Large intestine (tissue), 3 donors: ENCODE measurements at regions not wholly inside any gene's neighbourhood (a gene's known extent, or its start where the extent isn't known, plus 50 kb on each side); places are given as distances from the start of the nearest gene placed in this dataset.

Experiments used
- DNase-seq, 2 donors: peaks; one replicate each; pipeline versions ENCODE4 v3.0.0 to v3.0.0-alpha.2; 2013
- H3K27ac ChIP-seq: one replicate; pipeline ENCODE4 v1.5.1; 2013; ENCODE audit warnings: low read length
- H3K27me3 ChIP-seq: 2 replicates; pipeline ENCODE4 v1.6.1; 2013; ENCODE audit warnings: low read length; ENCODE audit not compliant: control insufficient read depth, insufficient read depth
- H3K36me3 ChIP-seq: 2 replicates; pipeline ENCODE4 v1.6.1; 2013; ENCODE audit warnings: low read length; ENCODE audit not compliant: control insufficient read depth, insufficient read depth
- H3K4me1 ChIP-seq: one replicate; pipeline ENCODE4 v1.6.1; 2013; ENCODE audit warnings: low read length; ENCODE audit not compliant: control insufficient read depth, insufficient read depth
- H3K4me3 ChIP-seq: one replicate; pipeline ENCODE4 v1.5.1; 2013; ENCODE audit warnings: low read length
- H3K9me3 ChIP-seq: one replicate; pipeline ENCODE4 v1.6.1; 2013; ENCODE audit warnings: mild to moderate bottlenecking, low read depth, low read length, moderate library complexity; ENCODE audit not compliant: control insufficient read depth
- WGBS: methylation state at CpG from one replicate; pipeline ENCODE4 v1.1.5; 2013; ENCODE audit warnings: low lambda C conversion rate; ENCODE audit not compliant: insufficient coverage; 5-methylcytosine and 5-hydroxymethylcytosine counted together

DNA sequence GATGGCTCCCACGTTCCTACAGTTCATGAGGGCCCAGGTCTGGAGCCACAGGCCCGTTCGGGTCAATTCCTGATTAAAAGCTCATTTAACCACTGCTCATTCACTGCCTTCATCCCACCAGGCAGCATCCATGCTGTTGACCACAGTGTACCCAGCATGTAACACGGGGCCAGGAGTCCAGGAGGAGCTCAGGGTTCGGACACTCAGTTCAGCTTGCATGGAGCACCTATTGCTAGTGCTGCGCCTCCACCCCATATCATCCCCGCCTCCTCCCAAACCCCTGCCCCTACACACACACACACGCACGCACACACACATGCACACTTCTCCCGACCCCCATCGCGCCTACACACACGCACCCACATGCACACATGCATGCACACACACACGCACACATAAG lies 72.9 kb upstream of the SNTG2 start:
- no CpG with 5 or more reads among the region's 14 CpGs for WGBS

DNA sequence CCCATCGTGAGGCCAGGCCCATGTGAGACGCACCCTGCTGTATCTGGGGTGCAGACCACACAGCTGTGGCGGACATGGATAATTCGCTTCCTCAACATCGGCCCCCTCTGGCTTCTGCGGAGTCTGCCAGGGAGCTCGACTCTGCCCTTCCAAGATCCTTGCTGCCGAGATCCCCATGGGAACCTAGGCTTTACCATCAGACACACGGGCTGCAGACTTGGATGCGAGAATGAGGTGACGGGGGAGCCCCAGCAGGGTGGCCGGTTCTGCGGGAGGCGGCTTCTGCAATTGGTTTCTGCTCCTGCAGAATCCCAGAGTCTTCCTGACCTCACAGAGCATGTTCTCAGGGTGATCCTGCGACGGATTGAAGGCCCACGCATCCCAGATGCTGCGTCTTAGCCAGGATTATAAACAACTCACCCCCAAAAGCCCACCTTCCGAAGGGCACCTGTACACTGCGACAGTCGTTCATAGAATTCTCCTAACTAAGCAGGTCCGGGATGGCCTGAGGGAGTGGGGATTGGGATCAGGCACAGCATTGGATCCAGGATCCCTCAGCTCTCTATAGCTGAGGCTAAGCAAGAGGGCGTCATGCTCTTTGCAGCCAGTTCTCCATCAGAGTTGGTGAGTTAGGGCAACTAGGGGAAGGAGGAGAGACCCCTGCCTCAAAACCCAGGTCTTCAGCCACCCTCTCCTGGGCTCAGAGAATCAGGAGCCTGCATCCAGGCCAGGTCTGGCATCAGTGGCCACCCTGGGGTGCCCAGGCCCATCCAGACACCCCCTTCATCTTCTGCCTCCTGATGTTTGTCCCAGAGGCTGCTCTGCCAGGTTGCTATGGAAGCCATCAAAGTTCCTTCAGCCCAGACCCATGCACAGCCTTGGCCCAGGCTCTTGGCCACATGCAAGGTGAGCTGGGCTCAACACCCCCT lies 74.7 kb upstream of the SNTG2 start:
- peaks cover 2% of the 10 kb centered on the region for H3K9me3 ChIP-seq
- WGBS = 90% methylated on average over 2 of the region's 23 CpGs
- no peak overlapping the region for H3K4me3 ChIP-seq
- no peaks in the 10 kb centered on the region for H3K4me1 ChIP-seq
- peaks cover under 1% of the 10 kb centered on the region for H3K27me3 ChIP-seq
- no peak for DNase-seq
- H3K27ac ChIP-seq = no peak overlapping the region
- H3K36me3 ChIP-seq = no peaks in the 10 kb centered on the region

More for the DNA sequence above, 72.9 kb upstream of the SNTG2 start:
- no peaks in the 10 kb centered on the region for H3K36me3 ChIP-seq
- H3K4me3 ChIP-seq = no peak overlapping the region
- peaks cover 2% of the 10 kb centered on the region for H3K9me3 ChIP-seq
- no peak for DNase-seq
- no peak overlapping the region for H3K27ac ChIP-seq
- no peaks in the 10 kb centered on the region for H3K4me1 ChIP-seq
- H3K27me3 ChIP-seq = peaks cover 12% of the 10 kb centered on the region

GRCh38 chr2:873651-874580 lies 76.7 kb upstream of the SNTG2 start:
- WGBS = no CpG with 5 or more reads among the region's 27 CpGs
- DNase-seq = no peak
- no peak overlapping the region for H3K4me3 ChIP-seq

GRCh38 chr2:873027-873426 lies 77.6 kb upstream of the SNTG2 start:
- no peak overlapping the region for H3K27ac ChIP-seq
- no CpG with 5 or more reads among the region's 4 CpGs for WGBS
- no peaks in the 10 kb centered on the region for H3K4me1 ChIP-seq
- DNase-seq = no peak
- H3K4me3 ChIP-seq = no peak overlapping the region
- peaks cover 4% of the 10 kb centered on the region for H3K27me3 ChIP-seq
- no peaks in the 10 kb centered on the region for H3K9me3 ChIP-seq
- H3K36me3 ChIP-seq = no peaks in the 10 kb centered on the region

More at GRCh38 chr2:873651-874580, 76.7 kb upstream of the SNTG2 start:
- no peaks in the 10 kb centered on the region for H3K4me1 ChIP-seq
- H3K36me3 ChIP-seq = no peaks in the 10 kb centered on the region
- H3K27ac ChIP-seq = no peak overlapping the region
- H3K9me3 ChIP-seq = no peaks in the 10 kb centered on the region
- peaks cover 4% of the 10 kb centered on the region for H3K27me3 ChIP-seq

GRCh38 chr2:871926-872680 lies 78.5 kb upstream of the SNTG2 start:
- Histone ChIP-seq H3K27ac (no peak overlapping the region), H3K4me3 (no peak overlapping the region), H3K27me3 (peaks cover 4% of the 10 kb centered on the region), H3K36me3 (no peaks in the 10 kb centered on the region), H3K9me3 (no peaks in the 10 kb centered on the region), H3K4me1 (no peaks in the 10 kb centered on the region)
- 83% methylated on average over 1 of the region's 19 CpGs for WGBS
- DNase-seq = no peak

- WGBS = 80% methylated on average over 1 of the region's 24 CpGs
- H3K9me3 ChIP-seq = no peaks in the 10 kb centered on the region
- peaks cover 4% of the 10 kb centered on the region for H3K27me3 ChIP-seq
- H3K4me1 ChIP-seq = no peaks in the 10 kb centered on the region
- H3K36me3 ChIP-seq = no peaks in the 10 kb centered on the region
- no peak for DNase-seq
- no peak overlapping the region for H3K4me3 ChIP-seq
- no peak overlapping the region for H3K27ac ChIP-seq
Observed at GRCh38 chr2:871175-871727, 79.4 kb upstream of the SNTG2 start.

GRCh38 chr2:870426-870825 lies 80.2 kb upstream of the SNTG2 start:
- no CpG with 5 or more reads among the region's 8 CpGs for WGBS
- no peaks in the 10 kb centered on the region for H3K36me3 ChIP-seq
- no peaks in the 10 kb centered on the region for H3K9me3 ChIP-seq

DNA sequence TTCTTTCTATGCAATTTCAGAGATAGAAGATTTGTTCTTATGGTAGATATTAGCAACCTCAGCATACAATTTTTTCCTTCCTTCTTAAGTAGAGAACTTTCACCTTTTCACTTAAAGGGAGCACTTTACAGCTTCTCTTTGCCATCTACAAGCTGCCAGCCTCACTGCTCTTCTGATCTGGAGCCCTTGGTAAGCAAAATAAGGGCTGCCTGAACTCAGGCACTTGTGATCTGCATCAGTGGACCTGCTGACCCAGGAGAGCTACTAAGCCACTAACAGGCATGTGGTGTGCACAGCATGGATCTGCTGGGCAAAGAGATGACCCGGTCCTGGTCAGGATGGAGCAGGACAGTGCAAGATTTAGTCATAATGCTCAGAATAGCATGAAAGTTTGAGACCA lies 80.8 kb upstream of the SNTG2 start:
- H3K27me3 ChIP-seq = peaks cover 4% of the 10 kb centered on the region
- no peak overlapping the region for H3K4me3 ChIP-seq
- no peak for DNase-seq
- H3K4me1 ChIP-seq = no peaks in the 10 kb centered on the region
- H3K9me3 ChIP-seq = no peaks in the 10 kb centered on the region
- H3K27ac ChIP-seq = no peak overlapping the region
- WGBS = no CpG with 5 or more reads among the region's 1 CpG
- no peaks in the 10 kb centered on the region for H3K36me3 ChIP-seq

More at GRCh38 chr2:870426-870825, 80.2 kb upstream of the SNTG2 start:
- no peak for DNase-seq
- H3K27ac ChIP-seq = no peak overlapping the region
- H3K4me1 ChIP-seq = no peaks in the 10 kb centered on the region
- H3K27me3 ChIP-seq = peaks cover 4% of the 10 kb centered on the region
- H3K4me3 ChIP-seq = no peak overlapping the region

DNA sequence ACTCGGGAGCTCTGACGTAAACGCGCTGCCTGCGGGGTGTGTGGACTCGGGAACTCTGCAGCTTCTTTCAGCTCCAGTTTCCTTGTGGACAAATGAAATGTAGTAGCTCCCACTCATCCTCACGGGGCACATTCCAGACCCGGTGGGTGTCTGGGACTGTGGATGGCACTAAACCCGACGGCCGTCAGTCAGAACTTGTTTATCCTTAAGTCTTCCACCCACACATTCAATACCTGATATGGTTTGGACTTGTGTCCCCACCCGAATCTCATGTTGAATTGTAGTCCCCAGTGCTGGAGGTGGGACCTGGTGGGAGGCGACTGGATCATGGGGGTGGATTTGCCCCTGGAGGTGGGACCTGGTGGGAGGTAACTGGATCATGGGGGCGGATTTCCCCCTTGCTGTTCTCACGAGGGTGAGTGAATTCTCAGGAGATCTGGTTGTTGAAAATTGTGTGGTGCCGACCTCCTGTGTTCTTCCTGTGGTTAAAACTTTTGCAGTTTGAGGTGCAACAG lies 81.2 kb upstream of the SNTG2 start:
- no peaks in the 10 kb centered on the region for H3K9me3 ChIP-seq
- no peak overlapping the region for H3K27ac ChIP-seq
- no CpG with 5 or more reads among the region's 16 CpGs for WGBS
- H3K4me1 ChIP-seq = no peaks in the 10 kb centered on the region
- no peak overlapping the region for H3K4me3 ChIP-seq
- no peak for DNase-seq
- H3K36me3 ChIP-seq = no peaks in the 10 kb centered on the region
- peaks cover 4% of the 10 kb centered on the region for H3K27me3 ChIP-seq
